RWPE1 (cell line): ENCODE measurements at regions not wholly inside any gene's neighbourhood (a gene's known extent, or its start where the extent isn't known, plus 50 kb on each side); places are given as distances from the start of the nearest gene placed in this dataset.

Experiments
- CTCF ChIA-PET: fragments of 350-600 bp; sonication (Branson Sonifier 250); formaldehyde crosslinking; extraction: SDS; loops from one replicate; lab custom pipeline; 2021; lab: Yijun Ruan, JAX
- POLR2A ChIA-PET: fragments of 400-600 bp; formaldehyde crosslinking; extraction: SDS; loops from one replicate; lab custom pipeline; 2020; ENCODE audit warnings: antibody characterized with exemption; ENCODE audit not compliant: low non-redundant PET; lab: Yijun Ruan, JAX
- DNase-seq: peaks from one replicate; pipeline ENCODE4 v3.0.0; 2012; ENCODE audit warnings: low spot score
- H3K27ac ChIP-seq: fragments of 450-650 bp; 2 replicates; pipeline ENCODE4 v1.5.1; 2017
- TF ChIP-seq, protein P1 (sequence below): fragments of 450-650 bp; conservative IDR thresholded peaks from 2 replicates; pipeline ENCODE4 v1.5.1; 2017; ENCODE audit warnings: low read depth, mild to moderate bottlenecking

DNA sequence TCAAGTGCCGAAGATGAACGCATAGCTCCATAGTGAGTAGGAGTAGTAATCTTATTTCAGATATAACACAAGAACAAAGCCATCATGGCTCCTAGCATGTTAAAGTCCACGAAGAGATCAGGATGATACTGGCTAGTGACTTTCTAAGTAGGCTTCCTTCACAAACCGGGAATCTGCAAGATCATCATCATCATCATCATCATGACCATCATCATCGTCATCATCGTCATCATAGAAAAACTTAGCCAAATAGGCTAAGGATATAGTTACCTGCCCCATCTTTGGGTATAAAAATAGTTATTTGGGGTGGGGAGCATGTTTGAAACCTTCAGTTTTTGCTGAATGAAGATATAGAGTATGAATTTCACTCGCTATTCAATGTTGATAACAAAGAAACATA lies 57.9 kb downstream of the PYDC2 start:
- no peak for DNase-seq
- H3K27ac ChIP-seq, result no peak overlapping the region
- ChIA-PET POLR2A (no interaction called here), CTCF (interaction anchor here (0.6 kb wide), 1 partner anchor 405 kb away, joined by 5 read pairs; no protein-coding TSS in a partner anchor)
- TF ChIP-seq, protein P1, sequence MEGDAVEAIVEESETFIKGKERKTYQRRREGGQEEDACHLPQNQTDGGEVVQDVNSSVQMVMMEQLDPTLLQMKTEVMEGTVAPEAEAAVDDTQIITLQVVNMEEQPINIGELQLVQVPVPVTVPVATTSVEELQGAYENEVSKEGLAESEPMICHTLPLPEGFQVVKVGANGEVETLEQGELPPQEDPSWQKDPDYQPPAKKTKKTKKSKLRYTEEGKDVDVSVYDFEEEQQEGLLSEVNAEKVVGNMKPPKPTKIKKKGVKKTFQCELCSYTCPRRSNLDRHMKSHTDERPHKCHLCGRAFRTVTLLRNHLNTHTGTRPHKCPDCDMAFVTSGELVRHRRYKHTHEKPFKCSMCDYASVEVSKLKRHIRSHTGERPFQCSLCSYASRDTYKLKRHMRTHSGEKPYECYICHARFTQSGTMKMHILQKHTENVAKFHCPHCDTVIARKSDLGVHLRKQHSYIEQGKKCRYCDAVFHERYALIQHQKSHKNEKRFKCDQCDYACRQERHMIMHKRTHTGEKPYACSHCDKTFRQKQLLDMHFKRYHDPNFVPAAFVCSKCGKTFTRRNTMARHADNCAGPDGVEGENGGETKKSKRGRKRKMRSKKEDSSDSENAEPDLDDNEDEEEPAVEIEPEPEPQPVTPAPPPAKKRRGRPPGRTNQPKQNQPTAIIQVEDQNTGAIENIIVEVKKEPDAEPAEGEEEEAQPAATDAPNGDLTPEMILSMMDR, result no peak

- CTCF ChIA-PET, result no interaction called here
- DNase-seq, result no peak
- TF ChIP-seq, protein P1, result no peak
- H3K27ac ChIP-seq, result no peak overlapping the region
- POLR2A ChIA-PET, result no interaction called here
Observed at GRCh38 chr3:191521055-191521454, 60.1 kb downstream of the PYDC2 start.

- no peak for DNase-seq
- TF ChIP-seq, protein P1, result no peak
- H3K27ac ChIP-seq, result no peak overlapping the region
- POLR2A ChIA-PET, result no interaction called here
- CTCF ChIA-PET, result no interaction called here
Observed at GRCh38 chr3:191523148-191523547, 62.2 kb downstream of the PYDC2 start.

GRCh38 chr3:191528589-191528988 lies 67.6 kb downstream of the PYDC2 start:
- DNase-seq, result no peak
- H3K27ac ChIP-seq, result no peak overlapping the region
- POLR2A ChIA-PET, result no interaction called here
- TF ChIP-seq, protein P1, result no peak
- CTCF ChIA-PET, result no interaction called here

DNA sequence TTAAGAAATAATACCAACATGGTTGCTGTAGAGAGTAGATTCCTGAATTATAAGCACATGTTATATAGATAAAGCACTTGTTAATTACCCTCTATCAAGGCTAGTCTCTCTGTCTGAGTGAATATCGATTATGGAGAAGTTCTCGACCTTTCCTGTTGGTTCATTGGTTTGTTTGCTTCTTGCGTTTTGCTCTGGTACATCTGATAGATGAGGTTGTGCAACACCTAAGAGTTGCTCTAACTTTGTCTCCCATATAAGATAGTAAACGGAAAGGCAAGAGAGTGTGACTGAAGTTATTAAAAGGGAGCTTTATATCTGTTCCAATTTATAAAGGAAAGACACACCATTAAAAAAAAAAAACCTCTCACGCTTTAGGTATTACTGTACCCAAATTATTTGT lies 69.0 kb downstream of the PYDC2 start:
- POLR2A ChIA-PET, result no interaction called here
- no peak overlapping the region for H3K27ac ChIP-seq
- CTCF ChIA-PET, result no interaction called here

GRCh38 chr3:191531434-191531972 lies 70.5 kb downstream of the PYDC2 start:
- POLR2A ChIA-PET, result no interaction called here
- TF ChIP-seq, protein P1, result no peak
- DNase-seq, result no peak
- CTCF ChIA-PET, result no interaction called here
- H3K27ac ChIP-seq, result no peak overlapping the region

More for the DNA sequence above, 69.0 kb downstream of the PYDC2 start:
- no peak for DNase-seq
- TF ChIP-seq, protein P1, result no peak
